ENCODE measurements at regions not wholly inside any gene's neighbourhood (a gene's known extent, or its start where the extent isn't known, plus 50 kb on each side); places are given as distances from the start of the nearest gene placed in this dataset.

- H3K27me3 ChIP-seq (ENCODE audit: control insufficient read depth in 3 of 3, insufficient read depth in 3 of 3, low read length in 3 of 3) = no peaks in the 10 kb centered on the region
- H3K9me3 ChIP-seq (ENCODE audit: control insufficient read depth in 3 of 3, low read length in 3 of 3) = peaks cover 0 to 5% (median 0%) of the 10 kb centered on the region in 3 donors
- no peak overlapping the region for H3K27ac ChIP-seq (ENCODE audit: low read depth, low read length)
- no peaks in the 10 kb centered on the region for H3K4me1 ChIP-seq (ENCODE audit: control insufficient read depth in 3 of 3, insufficient read depth in 3 of 3, low read length in 3 of 3)
- H3K9ac ChIP-seq (ENCODE audit: low read depth in 1 of 3, low read length in 3 of 3) = no peak overlapping the region
- no peaks in the 10 kb centered on the region for H3K36me3 ChIP-seq (ENCODE audit: control insufficient read depth in 3 of 3, insufficient read depth in 3 of 3, low read length in 3 of 3)
- no peak overlapping the region for H3K4me3 ChIP-seq (ENCODE audit: low read length in 3 of 3)
Observed at GRCh38 chr4:138751309-138751708, 264.3 kb upstream of the NOCT start.

GRCh38 chr4:138749303-138749702 is 266.3 kb upstream of the NOCT start:
- Histone ChIP-seq H3K9ac (ENCODE audit: low read depth in 1 of 3, low read length in 3 of 3) (no peak overlapping the region), H3K4me1 (ENCODE audit: control insufficient read depth in 3 of 3, insufficient read depth in 3 of 3, low read length in 3 of 3) (no peaks in the 10 kb centered on the region), H3K4me3 (ENCODE audit: low read length in 3 of 3) (no peak overlapping the region), H3K9me3 (ENCODE audit: control insufficient read depth in 3 of 3, low read length in 3 of 3) (peaks cover 0 to 5% (median 0%) of the 10 kb centered on the region in 3 donors), H3K36me3 (ENCODE audit: control insufficient read depth in 3 of 3, insufficient read depth in 3 of 3, low read length in 3 of 3) (no peaks in the 10 kb centered on the region), H3K27ac (ENCODE audit: low read depth, low read length) (no peak overlapping the region), H3K27me3 (ENCODE audit: control insufficient read depth in 3 of 3, insufficient read depth in 3 of 3, low read length in 3 of 3) (no peaks in the 10 kb centered on the region)

GRCh38 chr4:138741766-138742377 is 273.7 kb upstream of the NOCT start:
- H3K4me3 ChIP-seq (ENCODE audit: low read length in 3 of 3) = peak overlapping the region in 1 of 3 donors; percentile 7

GRCh38 chr4:138740816-138741745 is 274.5 kb upstream of the NOCT start:
- no peaks in the 10 kb centered on the region for H3K9me3 ChIP-seq (ENCODE audit: control insufficient read depth in 3 of 3, low read length in 3 of 3)
- no peaks in the 10 kb centered on the region for H3K36me3 ChIP-seq (ENCODE audit: control insufficient read depth in 3 of 3, insufficient read depth in 3 of 3, low read length in 3 of 3)
- H3K9ac ChIP-seq (ENCODE audit: low read depth in 1 of 3, low read length in 3 of 3) = no peak overlapping the region
- no peak overlapping the region for H3K27ac ChIP-seq (ENCODE audit: low read depth, low read length)
- H3K27me3 ChIP-seq (ENCODE audit: control insufficient read depth in 3 of 3, insufficient read depth in 3 of 3, low read length in 3 of 3) = no peaks in the 10 kb centered on the region
- peaks cover 0 to 12% (median 4%) of the 10 kb centered on the region in 3 donors for H3K4me1 ChIP-seq (ENCODE audit: control insufficient read depth in 3 of 3, insufficient read depth in 3 of 3, low read length in 3 of 3)
- no peak overlapping the region for H3K4me3 ChIP-seq (ENCODE audit: low read length in 3 of 3)

More at GRCh38 chr4:138741766-138742377, 273.7 kb upstream of the NOCT start:
- Histone ChIP-seq H3K27me3 (ENCODE audit: control insufficient read depth in 3 of 3, insufficient read depth in 3 of 3, low read length in 3 of 3) (no peaks in the 10 kb centered on the region), H3K27ac (ENCODE audit: low read depth, low read length) (no peak overlapping the region), H3K9me3 (ENCODE audit: control insufficient read depth in 3 of 3, low read length in 3 of 3) (no peaks in the 10 kb centered on the region), H3K9ac (ENCODE audit: low read depth in 1 of 3, low read length in 3 of 3) (no peak overlapping the region), H3K4me1 (ENCODE audit: control insufficient read depth in 3 of 3, insufficient read depth in 3 of 3, low read length in 3 of 3) (peaks cover 0 to 12% (median 4%) of the 10 kb centered on the region in 3 donors), H3K36me3 (ENCODE audit: control insufficient read depth in 3 of 3, insufficient read depth in 3 of 3, low read length in 3 of 3) (no peaks in the 10 kb centered on the region)

- no peaks in the 10 kb centered on the region for H3K36me3 ChIP-seq (ENCODE audit: control insufficient read depth in 3 of 3, insufficient read depth in 3 of 3, low read length in 3 of 3)
Observed at GRCh38 chr4:138736362-138736761, 279.2 kb upstream of the NOCT start.

GRCh38 chr4:138734746-138735145 is 280.8 kb upstream of the NOCT start:
- Histone ChIP-seq H3K4me3 (ENCODE audit: low read length in 3 of 3) (no peak overlapping the region), H3K9ac (ENCODE audit: low read depth in 1 of 3, low read length in 3 of 3) (no peak overlapping the region)

More at GRCh38 chr4:138736362-138736761, 279.2 kb upstream of the NOCT start:
- H3K9me3 ChIP-seq (ENCODE audit: control insufficient read depth in 3 of 3, low read length in 3 of 3) = no peaks in the 10 kb centered on the region
- H3K27ac ChIP-seq (ENCODE audit: low read depth, low read length) = no peak overlapping the region
- H3K9ac ChIP-seq (ENCODE audit: low read depth in 1 of 3, low read length in 3 of 3) = no peak overlapping the region
- no peaks in the 10 kb centered on the region for H3K27me3 ChIP-seq (ENCODE audit: control insufficient read depth in 3 of 3, insufficient read depth in 3 of 3, low read length in 3 of 3)
- peaks cover 0 to 4% (median 0%) of the 10 kb centered on the region in 3 donors for H3K4me1 ChIP-seq (ENCODE audit: control insufficient read depth in 3 of 3, insufficient read depth in 3 of 3, low read length in 3 of 3)
- no peak overlapping the region for H3K4me3 ChIP-seq (ENCODE audit: low read length in 3 of 3)

GRCh38 chr4:138728566-138728965 is 287.0 kb upstream of the NOCT start:
- no peaks in the 10 kb centered on the region for H3K4me1 ChIP-seq (ENCODE audit: control insufficient read depth in 3 of 3, insufficient read depth in 3 of 3, low read length in 3 of 3)
- no peak overlapping the region for H3K4me3 ChIP-seq (ENCODE audit: low read length in 3 of 3)
- no peaks in the 10 kb centered on the region for H3K9me3 ChIP-seq (ENCODE audit: control insufficient read depth in 3 of 3, low read length in 3 of 3)
- H3K27me3 ChIP-seq (ENCODE audit: control insufficient read depth in 3 of 3, insufficient read depth in 3 of 3, low read length in 3 of 3) = no peaks in the 10 kb centered on the region
- H3K36me3 ChIP-seq (ENCODE audit: control insufficient read depth in 3 of 3, insufficient read depth in 3 of 3, low read length in 3 of 3) = no peaks in the 10 kb centered on the region
- H3K27ac ChIP-seq (ENCODE audit: low read depth, low read length) = no peak overlapping the region
- H3K9ac ChIP-seq (ENCODE audit: low read depth in 1 of 3, low read length in 3 of 3) = no peak overlapping the region

More at GRCh38 chr4:138734746-138735145, 280.8 kb upstream of the NOCT start:
- H3K9me3 ChIP-seq (ENCODE audit: control insufficient read depth in 3 of 3, low read length in 3 of 3) = no peaks in the 10 kb centered on the region
- no peaks in the 10 kb centered on the region for H3K36me3 ChIP-seq (ENCODE audit: control insufficient read depth in 3 of 3, insufficient read depth in 3 of 3, low read length in 3 of 3)
- H3K27ac ChIP-seq (ENCODE audit: low read depth, low read length) = no peak overlapping the region
- no peaks in the 10 kb centered on the region for H3K4me1 ChIP-seq (ENCODE audit: control insufficient read depth in 3 of 3, insufficient read depth in 3 of 3, low read length in 3 of 3)
- no peaks in the 10 kb centered on the region for H3K27me3 ChIP-seq (ENCODE audit: control insufficient read depth in 3 of 3, insufficient read depth in 3 of 3, low read length in 3 of 3)

- Histone ChIP-seq H3K4me1 (ENCODE audit: control insufficient read depth in 3 of 3, insufficient read depth in 3 of 3, low read length in 3 of 3) (no peaks in the 10 kb centered on the region), H3K36me3 (ENCODE audit: control insufficient read depth in 3 of 3, insufficient read depth in 3 of 3, low read length in 3 of 3) (no peaks in the 10 kb centered on the region), H3K9me3 (ENCODE audit: control insufficient read depth in 3 of 3, low read length in 3 of 3) (no peaks in the 10 kb centered on the region), H3K27me3 (ENCODE audit: control insufficient read depth in 3 of 3, insufficient read depth in 3 of 3, low read length in 3 of 3) (no peaks in the 10 kb centered on the region), H3K27ac (ENCODE audit: low read depth, low read length) (no peak overlapping the region), H3K4me3 (ENCODE audit: low read length in 3 of 3) (no peak overlapping the region), H3K9ac (ENCODE audit: low read depth in 1 of 3, low read length in 3 of 3) (no peak overlapping the region)
Observed at GRCh38 chr4:138727731-138728130, 287.9 kb upstream of the NOCT start.

- Histone ChIP-seq H3K36me3 (ENCODE audit: control insufficient read depth in 3 of 3, insufficient read depth in 3 of 3, low read length in 3 of 3) (no peaks in the 10 kb centered on the region), H3K4me3 (ENCODE audit: low read length in 3 of 3) (no peak overlapping the region), H3K27me3 (ENCODE audit: control insufficient read depth in 3 of 3, insufficient read depth in 3 of 3, low read length in 3 of 3) (no peaks in the 10 kb centered on the region), H3K27ac (ENCODE audit: low read depth, low read length) (no peak overlapping the region), H3K4me1 (ENCODE audit: control insufficient read depth in 3 of 3, insufficient read depth in 3 of 3, low read length in 3 of 3) (no peaks in the 10 kb centered on the region), H3K9ac (ENCODE audit: low read depth in 1 of 3, low read length in 3 of 3) (no peak overlapping the region), H3K9me3 (ENCODE audit: control insufficient read depth in 3 of 3, low read length in 3 of 3) (no peaks in the 10 kb centered on the region)
Observed at GRCh38 chr4:138724530-138724929, 291.1 kb upstream of the NOCT start.
